ENCODE measurements at regions not wholly inside any gene's neighbourhood (a gene's known extent, or its start where the extent isn't known, plus 50 kb on each side); places are given as distances from the start of the nearest gene placed in this dataset.
"Not testable (repeated sequence)": the region's sequence is repeated elsewhere in the genome, so short reads cannot be mapped to it uniquely, and the experiment has no call there.

DNA sequence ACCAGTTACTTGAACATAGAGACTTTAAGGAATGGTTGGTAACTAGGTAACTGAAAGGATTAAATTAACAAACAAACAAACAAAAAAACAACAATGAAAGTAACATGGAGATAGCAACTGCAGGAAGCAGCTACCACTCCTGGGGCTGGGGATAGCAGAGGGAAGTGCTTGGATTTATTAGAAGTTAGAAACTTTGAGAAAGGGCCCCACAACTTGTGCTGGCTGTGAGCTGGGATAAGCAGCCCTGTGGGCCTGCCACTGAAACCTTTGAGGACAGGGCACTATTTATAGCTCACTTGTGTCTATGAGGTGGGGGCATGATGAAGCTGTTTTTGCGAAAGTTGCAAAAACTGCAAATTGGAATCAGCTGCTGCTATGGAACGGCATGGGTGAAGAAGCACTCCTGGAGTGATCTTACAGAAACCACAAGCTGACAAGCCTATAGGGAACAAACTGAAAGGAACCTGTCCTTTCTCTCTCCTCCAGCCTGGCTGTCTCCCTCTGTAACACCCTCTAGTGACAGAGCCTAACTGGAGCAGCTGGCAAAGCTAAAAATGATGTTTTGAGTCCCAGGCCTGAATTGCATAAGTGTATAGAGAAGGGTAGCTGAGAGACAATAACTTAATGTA is 91.4 kb upstream of the RANBP6 start:
- peaks cover 0 to 13% (median 3%) of the 10 kb centered on the region in 4 donors for H3K4me1 ChIP-seq
- intact Hi-C loops (cut with DNase I; ENCODE audit: low total_unique reads) = no loop called here
- H3K9me3 ChIP-seq = no peaks in the 10 kb centered on the region
- peak in 1 of 2 donors; percentile 56 for DNase-seq
- 8 to 35% (median 24%) methylated on average over 2 of the region's 2 CpGs for WGBS, 5 donors
- no peak for TF ChIP-seq POLR2A (IDR thresholded peaks at IDR 0.05)
- TF ChIP-seq, protein P1, sequence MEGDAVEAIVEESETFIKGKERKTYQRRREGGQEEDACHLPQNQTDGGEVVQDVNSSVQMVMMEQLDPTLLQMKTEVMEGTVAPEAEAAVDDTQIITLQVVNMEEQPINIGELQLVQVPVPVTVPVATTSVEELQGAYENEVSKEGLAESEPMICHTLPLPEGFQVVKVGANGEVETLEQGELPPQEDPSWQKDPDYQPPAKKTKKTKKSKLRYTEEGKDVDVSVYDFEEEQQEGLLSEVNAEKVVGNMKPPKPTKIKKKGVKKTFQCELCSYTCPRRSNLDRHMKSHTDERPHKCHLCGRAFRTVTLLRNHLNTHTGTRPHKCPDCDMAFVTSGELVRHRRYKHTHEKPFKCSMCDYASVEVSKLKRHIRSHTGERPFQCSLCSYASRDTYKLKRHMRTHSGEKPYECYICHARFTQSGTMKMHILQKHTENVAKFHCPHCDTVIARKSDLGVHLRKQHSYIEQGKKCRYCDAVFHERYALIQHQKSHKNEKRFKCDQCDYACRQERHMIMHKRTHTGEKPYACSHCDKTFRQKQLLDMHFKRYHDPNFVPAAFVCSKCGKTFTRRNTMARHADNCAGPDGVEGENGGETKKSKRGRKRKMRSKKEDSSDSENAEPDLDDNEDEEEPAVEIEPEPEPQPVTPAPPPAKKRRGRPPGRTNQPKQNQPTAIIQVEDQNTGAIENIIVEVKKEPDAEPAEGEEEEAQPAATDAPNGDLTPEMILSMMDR (IDR thresholded peaks at IDR 0.05) = peak in 3 of 7 experiments; percentile 33 to 34 (median 33)
- peak overlapping the region in 3 of 5 donors; percentile 9 to 43 (median 10) for H3K27ac ChIP-seq
- H3K27me3 ChIP-seq = no peaks in the 10 kb centered on the region
- no peaks in the 10 kb centered on the region for H3K36me3 ChIP-seq
- no peak overlapping the region for H3K4me3 ChIP-seq

DNA sequence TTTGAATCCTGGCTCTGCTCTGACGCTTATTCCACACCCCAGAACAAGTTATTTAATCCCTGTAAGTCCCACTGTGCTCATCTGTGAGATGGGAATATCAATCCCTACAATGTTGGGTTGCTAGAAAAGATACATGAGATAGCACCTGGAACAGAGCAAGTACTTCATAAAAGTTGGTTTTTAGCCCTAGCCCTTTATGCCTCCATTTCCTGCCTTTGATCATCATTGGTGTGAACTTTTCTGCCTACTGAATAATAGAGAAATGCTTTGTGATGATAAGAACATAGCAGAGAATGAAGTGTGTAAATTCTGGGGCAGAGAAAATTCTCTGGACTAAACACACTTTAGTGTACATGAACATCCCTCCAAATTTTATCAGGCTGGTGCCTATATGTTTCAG is 90.3 kb upstream of the RANBP6 start:
- Histone ChIP-seq H3K4me1 (peaks cover 0 to 13% (median 3%) of the 10 kb centered on the region in 4 donors), H3K9me3 (no peaks in the 10 kb centered on the region), H3K27me3 (no peaks in the 10 kb centered on the region), H3K27ac (no peak overlapping the region), H3K36me3 (no peaks in the 10 kb centered on the region), H3K4me3 (no peak overlapping the region)
- intact Hi-C loops (cut with DNase I; ENCODE audit: low total_unique reads) = no loop called here
- no peak for TF ChIP-seq POLR2AphosphoS5 (IDR thresholded peaks at IDR 0.05)
- TF ChIP-seq POLR2A (IDR thresholded peaks at IDR 0.05) = no peak
- TF ChIP-seq, protein P1 (IDR thresholded peaks at IDR 0.05) = no peak
- no peak for TF ChIP-seq EP300 (IDR thresholded peaks at IDR 0.05)
- DNase-seq = no peak
- 86 to 95% (median 87%) methylated on average over 1 of the region's 1 CpG for WGBS, 5 donors

DNA sequence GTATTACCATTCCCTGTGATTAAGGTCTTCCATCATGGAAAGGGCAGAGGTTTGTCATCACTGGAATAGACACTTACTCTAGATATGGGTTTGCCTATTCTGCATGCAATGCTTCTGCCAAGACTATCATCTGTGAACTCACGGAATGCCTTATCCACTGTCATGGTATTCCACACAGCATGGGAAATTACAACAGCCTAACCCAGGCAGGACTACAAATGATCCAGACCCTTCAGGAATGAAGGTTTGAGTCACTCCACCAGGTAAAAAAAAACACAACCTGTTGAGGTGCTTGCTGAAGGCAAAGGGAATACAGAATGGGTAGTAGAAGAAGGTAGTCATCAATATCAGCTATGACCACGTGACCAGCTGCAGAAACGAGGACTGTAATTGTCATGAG is 89.0 kb upstream of the RANBP6 start:
- H3K36me3 ChIP-seq; H3K27me3 ChIP-seq; H3K9me3 ChIP-seq; H3K27ac ChIP-seq; DNase-seq; H3K4me3 ChIP-seq; intact Hi-C loops (cut with DNase I; ENCODE audit: low total_unique reads): not testable (repeated sequence)
- WGBS, 5 donors = 68 to 86% (median 79%) methylated on average over 3 of the region's 3 CpGs
- H3K4me1 ChIP-seq = peaks cover 0 to 13% (median 3%) of the 10 kb centered on the region in 4 donors

DNA sequence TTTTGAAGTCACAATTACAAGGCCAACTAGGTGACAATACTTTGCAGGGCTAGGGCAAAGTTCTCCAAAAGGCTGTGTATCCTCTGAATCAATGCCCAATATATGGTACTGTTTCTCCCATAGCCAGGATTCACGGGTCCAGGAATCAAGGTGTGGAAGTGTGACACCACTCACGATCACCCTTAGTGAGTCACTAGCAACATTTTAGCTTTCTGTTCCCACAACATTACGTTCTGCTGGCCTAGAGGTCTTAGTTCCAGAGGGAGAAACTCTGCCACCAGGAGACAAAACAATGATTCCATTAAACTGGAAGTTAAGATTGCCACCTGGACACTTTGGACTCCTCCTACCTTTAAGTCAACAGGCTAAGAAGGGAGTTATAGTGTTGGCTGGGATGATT is 88.5 kb upstream of the RANBP6 start:
- intact Hi-C loops (cut with DNase I; ENCODE audit: low total_unique reads); DNase-seq; H3K36me3 ChIP-seq; H3K9me3 ChIP-seq; H3K27ac ChIP-seq; H3K4me3 ChIP-seq; H3K27me3 ChIP-seq: not testable (repeated sequence)
- peaks cover 0 to 10% (median 3%) of the 10 kb centered on the region in 4 donors for H3K4me1 ChIP-seq
- WGBS, 5 donors = 88 to 92% (median 88%) methylated on average over 3 of the region's 3 CpGs

DNA sequence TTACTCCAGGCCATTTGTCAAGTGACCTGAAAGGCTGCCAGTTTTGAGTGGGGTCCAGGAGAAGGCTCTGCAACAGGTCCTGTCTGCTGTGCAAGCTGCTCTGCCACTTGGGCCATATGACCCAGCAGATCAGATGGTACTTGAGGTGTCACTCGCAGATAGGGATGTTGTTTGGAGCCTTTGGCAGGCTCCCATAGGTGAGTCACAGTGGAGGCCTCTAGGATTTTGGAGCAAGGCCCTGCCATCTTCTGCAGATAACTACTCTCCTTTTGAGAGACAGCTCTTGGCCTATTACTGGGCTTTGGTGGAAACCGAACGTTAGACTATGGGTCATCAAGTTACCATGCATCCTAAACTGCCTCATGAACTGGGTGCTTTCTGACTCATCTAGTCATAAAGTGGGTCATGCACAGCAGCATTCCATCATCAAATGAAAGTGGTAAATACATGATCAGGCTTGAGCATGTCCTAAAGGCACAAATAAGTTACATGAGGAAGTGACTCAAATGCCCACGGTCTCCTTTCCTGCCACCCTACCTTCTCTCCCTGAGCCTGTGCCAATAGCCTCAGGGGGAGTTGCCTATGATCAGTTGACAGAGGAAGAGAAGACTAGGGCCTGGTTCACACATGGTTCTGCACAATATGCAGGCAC is 87.0 kb upstream of the RANBP6 start:
- H3K27ac ChIP-seq; intact Hi-C loops (cut with DNase I; ENCODE audit: low total_unique reads); H3K9me3 ChIP-seq; DNase-seq; H3K4me3 ChIP-seq; H3K36me3 ChIP-seq; H3K27me3 ChIP-seq: not testable (repeated sequence)
- peaks cover 0 to 10% (median 3%) of the 10 kb centered on the region in 4 donors for H3K4me1 ChIP-seq
- WGBS, 5 donors = 84 to 97% (median 88%) methylated on average over 3 to 4 of the region's 4 CpGs

DNA sequence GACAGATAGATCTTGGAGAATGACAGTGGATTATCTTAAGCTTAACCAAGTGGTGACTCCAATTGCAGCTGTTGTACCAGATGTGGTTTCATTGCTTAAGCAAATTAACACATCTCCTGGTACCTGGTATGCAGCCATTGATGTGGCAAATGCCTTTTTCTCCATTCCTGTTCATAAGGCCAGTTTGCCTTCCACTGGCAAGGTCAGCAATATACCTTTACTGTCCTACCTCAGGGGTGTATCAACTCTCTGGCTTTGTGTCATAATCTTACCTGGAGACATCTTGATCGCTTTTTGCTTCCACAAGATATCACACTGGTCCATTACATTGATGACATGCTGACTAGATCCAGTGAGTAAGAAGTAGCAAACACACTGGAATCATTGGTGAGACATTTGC is 86.3 kb upstream of the RANBP6 start:
- H3K27me3 ChIP-seq; H3K27ac ChIP-seq; H3K4me3 ChIP-seq; DNase-seq; intact Hi-C loops (cut with DNase I; ENCODE audit: low total_unique reads); H3K4me1 ChIP-seq; H3K9me3 ChIP-seq; H3K36me3 ChIP-seq: not testable (repeated sequence)
- 85 to 95% (median 92%) methylated on average over 1 of the region's 1 CpG for WGBS, 5 donors

DNA sequence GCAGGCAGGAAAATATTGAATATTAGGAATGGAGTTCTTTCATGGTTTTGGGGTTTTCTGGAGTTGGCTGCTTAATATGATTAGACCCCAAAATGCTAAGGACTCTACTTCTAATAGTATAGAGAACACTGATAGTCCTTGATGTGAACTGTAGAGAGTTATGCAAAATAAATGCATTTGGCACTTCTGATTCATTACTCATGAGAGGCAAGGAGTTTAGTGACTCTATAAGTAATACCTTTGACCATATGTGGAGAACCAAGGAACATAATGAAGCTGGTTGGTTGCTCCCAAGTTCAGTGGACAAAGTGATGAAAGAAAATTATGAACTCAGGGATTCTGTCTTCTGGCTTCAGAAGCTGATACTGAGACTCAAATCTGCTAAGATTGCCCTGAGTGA is 83.9 kb upstream of the RANBP6 start:
- intact Hi-C loops (cut with DNase I; ENCODE audit: low total_unique reads); H3K36me3 ChIP-seq; H3K27me3 ChIP-seq; DNase-seq; H3K4me1 ChIP-seq; H3K27ac ChIP-seq; H3K9me3 ChIP-seq; H3K4me3 ChIP-seq: not testable (repeated sequence)
